Ishikawa (cell line): ENCODE measurements at regions not wholly inside any gene's neighbourhood (a gene's known extent, or its start where the extent isn't known, plus 50 kb on each side); places are given as distances from the start of the nearest gene placed in this dataset.
A peak's percentile ranks its signal among the peaks of the same experiment; 100 is the strongest.

Experiments used
- CEBPB ChIP-seq: IDR thresholded peaks from 2 replicates; pipeline ENCODE4 v1.6.1; 2012
- CREB1 ChIP-seq: IDR thresholded peaks from 2 replicates; pipeline ENCODE4 v1.6.1; 2012; ENCODE audit warnings: low read depth
- EGR1 ChIP-seq: IDR thresholded peaks from 2 replicates; pipeline ENCODE4 v1.6.1; 2012
- EP300 ChIP-seq: IDR thresholded peaks from 2 replicates; pipeline ENCODE4 v1.6.1; 2012; ENCODE audit warnings: borderline replicate concordance
- FOXM1 ChIP-seq: IDR thresholded peaks from 2 replicates; pipeline ENCODE4 v1.6.1; 2012; ENCODE audit warnings: low read depth, borderline replicate concordance
- NFIC ChIP-seq: IDR thresholded peaks from 2 replicates; pipeline ENCODE4 v1.6.1; 2012
- RAD21 ChIP-seq: IDR thresholded peaks from 2 replicates; pipeline ENCODE4 v1.6.1; 2012; ENCODE audit warnings: low read depth
- REST ChIP-seq: IDR thresholded peaks from 2 replicates; pipeline ENCODE4 v1.6.1; 2012; ENCODE audit warnings: low read depth, mild to moderate bottlenecking
- TAF1 ChIP-seq: IDR thresholded peaks from 2 replicates; pipeline ENCODE4 v1.6.1; 2012; ENCODE audit warnings: low read depth, mild to moderate bottlenecking
- TCF12 ChIP-seq: IDR thresholded peaks from 2 replicates; pipeline ENCODE4 v1.6.1; 2012; ENCODE audit warnings: low read depth
- TEAD4 ChIP-seq: IDR thresholded peaks from 2 replicates; pipeline ENCODE4 v1.6.1; 2012
- YY1 ChIP-seq: IDR thresholded peaks from 2 replicates; pipeline ENCODE4 v1.6.1; 2012; ENCODE audit warnings: low read depth
- ZBTB7A ChIP-seq: IDR thresholded peaks from 2 replicates; pipeline ENCODE4 v1.6.1; 2012; ENCODE audit warnings: low read depth
- TF ChIP-seq, protein P1 (sequence below): IDR thresholded peaks from 2 replicates; pipeline ENCODE4 v1.6.1; 2012
- TF ChIP-seq, protein P2 (sequence below): IDR thresholded peaks from 2 replicates; pipeline ENCODE4 v1.6.1; 2012

DNA sequence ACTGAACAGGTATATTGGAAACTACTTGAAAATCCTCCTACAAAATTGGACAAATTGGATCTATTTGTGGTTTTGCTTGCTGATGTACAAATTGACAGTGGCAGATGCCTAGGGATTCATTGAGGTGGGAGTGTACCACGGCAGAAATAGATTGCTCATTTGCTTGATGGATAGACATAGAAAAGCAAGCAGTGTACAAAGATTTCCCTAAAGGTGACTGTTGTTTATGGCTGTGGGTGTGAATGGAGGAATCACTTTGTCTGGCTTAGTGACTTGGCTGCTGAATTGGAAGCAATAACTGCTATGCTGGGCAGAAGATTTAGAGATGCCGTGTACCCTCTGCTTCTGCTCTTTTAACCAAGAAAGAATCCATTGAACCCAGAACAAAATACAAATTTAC lies 191.0 kb upstream of the GRID2 start:
- no peak for TF ChIP-seq RAD21
- TF ChIP-seq ZBTB7A = no peak
- no peak for TF ChIP-seq TEAD4
- TF ChIP-seq FOXM1 = no peak
- TF ChIP-seq EGR1 = no peak
- TF ChIP-seq REST = no peak
- no peak for TF ChIP-seq TAF1
- no peak for TF ChIP-seq CREB1
- TF ChIP-seq, protein P1, sequence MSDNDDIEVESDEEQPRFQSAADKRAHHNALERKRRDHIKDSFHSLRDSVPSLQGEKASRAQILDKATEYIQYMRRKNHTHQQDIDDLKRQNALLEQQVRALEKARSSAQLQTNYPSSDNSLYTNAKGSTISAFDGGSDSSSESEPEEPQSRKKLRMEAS = no peak
- TF ChIP-seq TCF12 = no peak
- TF ChIP-seq CEBPB = no peak
- TF ChIP-seq EP300 = no peak
- TF ChIP-seq YY1 = no peak
- TF ChIP-seq, protein P2, sequence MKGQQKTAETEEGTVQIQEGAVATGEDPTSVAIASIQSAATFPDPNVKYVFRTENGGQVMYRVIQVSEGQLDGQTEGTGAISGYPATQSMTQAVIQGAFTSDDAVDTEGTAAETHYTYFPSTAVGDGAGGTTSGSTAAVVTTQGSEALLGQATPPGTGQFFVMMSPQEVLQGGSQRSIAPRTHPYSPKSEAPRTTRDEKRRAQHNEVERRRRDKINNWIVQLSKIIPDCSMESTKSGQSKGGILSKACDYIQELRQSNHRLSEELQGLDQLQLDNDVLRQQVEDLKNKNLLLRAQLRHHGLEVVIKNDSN = no peak
- TF ChIP-seq NFIC = no peak

GRCh38 chr4:92120810-92121498 lies 182.8 kb upstream of the GRID2 start:
- TF ChIP-seq REST = no peak
- TF ChIP-seq FOXM1 = no peak; the same call in 1 of the 2 replicates
- TF ChIP-seq TEAD4 = no peak
- TF ChIP-seq NFIC = peak; percentile 61
- TF ChIP-seq EGR1 = no peak

DNA sequence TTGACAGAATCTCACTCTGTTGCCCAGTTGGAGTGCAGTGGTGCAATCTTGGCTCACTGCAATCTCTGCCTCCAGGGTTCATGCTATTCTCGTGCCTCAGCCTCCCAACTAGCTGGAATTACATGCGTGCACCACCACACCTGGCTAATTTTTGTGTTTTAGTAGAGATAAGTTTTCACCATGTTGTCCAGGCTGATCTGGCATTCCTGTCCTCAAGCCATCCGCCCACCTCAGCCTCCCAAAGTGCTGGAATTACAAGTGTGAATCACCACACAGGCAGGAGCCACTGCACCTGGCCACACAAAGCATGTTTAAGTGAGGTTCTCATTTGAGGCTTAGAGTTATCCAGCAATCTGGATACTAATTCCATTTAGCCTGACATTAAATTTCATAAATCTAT lies 180.9 kb upstream of the GRID2 start:
- TF ChIP-seq CEBPB (no peak), TCF12 (no peak), ZBTB7A (no peak), YY1 (no peak)

DNA sequence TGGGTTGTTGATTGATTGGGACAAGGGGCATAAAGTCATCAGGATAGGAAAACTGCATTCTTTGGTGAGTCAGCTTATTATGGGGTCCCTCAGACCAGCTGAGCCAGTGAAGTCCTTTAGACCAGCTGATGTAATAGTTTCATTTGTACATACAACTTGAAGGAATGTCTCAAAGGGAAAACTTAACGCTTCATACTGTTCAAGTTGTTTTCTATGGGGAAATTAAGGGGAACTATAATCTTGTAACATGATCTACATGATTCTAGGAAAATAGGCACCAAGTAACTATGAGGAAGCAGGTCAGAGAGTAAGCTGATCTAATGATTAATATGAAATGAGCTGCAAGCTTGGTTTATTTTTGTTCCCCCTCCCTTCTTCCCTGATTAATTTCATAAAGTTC lies 175.1 kb upstream of the GRID2 start:
- TF ChIP-seq NFIC = no peak
- no peak for TF ChIP-seq TCF12
- no peak for TF ChIP-seq CREB1
- no peak for TF ChIP-seq RAD21
- no peak for TF ChIP-seq EGR1
- TF ChIP-seq, protein P2 = no peak
- no peak for TF ChIP-seq TEAD4
- TF ChIP-seq YY1 = no peak
- TF ChIP-seq FOXM1 = no peak

DNA sequence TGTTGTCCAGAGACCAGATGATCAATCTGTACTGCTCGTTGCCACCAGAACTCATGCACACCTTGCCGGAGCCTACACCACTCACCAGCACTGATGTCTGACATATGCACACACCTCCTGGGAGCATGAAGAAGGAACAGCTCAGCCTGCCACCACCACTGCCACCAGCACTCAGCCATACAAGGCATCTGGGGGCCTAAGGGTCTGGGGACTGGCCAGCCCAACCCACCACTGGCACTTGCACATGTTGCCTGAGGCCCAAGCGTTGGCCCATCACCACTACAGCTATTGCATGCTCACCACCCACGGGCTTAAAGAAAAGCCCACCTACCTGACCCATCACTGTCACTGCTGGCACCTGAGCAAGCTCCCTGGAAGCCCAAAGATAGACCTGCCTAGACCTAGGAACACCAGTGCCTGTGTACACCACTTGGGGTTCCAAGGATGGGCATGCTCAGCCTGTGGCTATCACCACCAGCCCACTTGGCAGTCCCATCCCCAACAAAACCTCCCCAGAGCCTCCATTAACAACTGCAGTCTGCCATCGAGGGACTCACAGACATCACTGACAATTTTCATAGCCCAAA lies 174.3 kb upstream of the GRID2 start:
- TF ChIP-seq TCF12 (no peak), CEBPB (no peak), RAD21 (no peak), REST (no peak), ZBTB7A (no peak), EGR1 (no peak), FOXM1 (no peak), TAF1 (no peak)
